ENCODE measurements at regions not wholly inside any gene's neighbourhood (a gene's known extent, or its start where the extent isn't known, plus 50 kb on each side); places are given as distances from the start of the nearest gene placed in this dataset.

GRCh38 chr3:168333410-168333935 lies 237.7 kb upstream of the GOLIM4 start:
- Histone ChIP-seq H3K4me2 (ENCODE audit: low read depth, low read length) (no peak overlapping the region), H3K4ac (ENCODE audit: low read depth, low read length) (0 out of 2 replicates have a peak overlapping the region, but pooled peaks have one; percentile 16), H4K5ac (ENCODE audit: low read depth, low read length) (no peak overlapping the region), H4K91ac (ENCODE audit: insufficient read depth, low read depth, low read length) (0 out of 2 replicates have a peak overlapping the region, but pooled peaks have one; percentile 23), H3K9me3 (ENCODE audit: control insufficient read depth, insufficient read depth, low read length) (no peaks in the 10 kb centered on the region), H3K9me1 (ENCODE audit: insufficient read depth, low read length) (0 out of 2 replicates have a peak, but pooled peaks cover 4% of the 10 kb centered on the region), H2BK120ac (ENCODE audit: low read depth, low read length) (0 out of 2 replicates have a peak overlapping the region, but pooled peaks have one; percentile 28), H2AK9ac (replicated peaks; ENCODE audit: low read depth, low read length, poor library complexity) (no peak overlapping the region), H3K4me1 (ENCODE audit: control insufficient read depth, insufficient read depth, low read length) (peaks cover 4% of the 10 kb centered on the region; the same call in 1 of the 2 replicates), H2BK15ac (ENCODE audit: low read depth, low read length) (no peak overlapping the region), H3K56ac (ENCODE audit: extremely low read depth, insufficient read depth, low read length) (peak overlapping the region; percentile 33; the same call in 1 of the 2 replicates), H3K23ac (ENCODE audit: low read depth, low read length) (no peak overlapping the region; the same call in 1 of the 2 replicates), H3K4me3 (ENCODE audit: insufficient read depth, low read depth, low read length) (no peak overlapping the region), H3K27ac (ENCODE audit: insufficient read depth, low read length) (no peak overlapping the region), H2AK5ac (ENCODE audit: low read depth, low read length) (no peak overlapping the region), H2AFZ (replicated peaks; ENCODE audit: low read length, poor library complexity) (no peak overlapping the region), H2BK5ac (ENCODE audit: low read depth, low read length, poor library complexity, severe bottlenecking) (no peak overlapping the region), H2BK20ac (ENCODE audit: low read depth, low read length) (no peak overlapping the region; the same call in 1 of the 2 replicates), H3K18ac (ENCODE audit: low read depth, low read length) (no peak overlapping the region), H3K36me3 (ENCODE audit: control insufficient read depth, insufficient read depth, low read length) (no peaks in the 10 kb centered on the region), H4K20me1 (ENCODE audit: insufficient read depth, low read length) (no peaks in the 10 kb centered on the region), H3K27me3 (ENCODE audit: control insufficient read depth, insufficient read depth, low read length) (no peaks in the 10 kb centered on the region), H3K9ac (ENCODE audit: low read depth, low read length) (no peak overlapping the region), H3K14ac (replicated peaks; ENCODE audit: low read depth, low read length) (no peak overlapping the region), H3K79me1 (ENCODE audit: low read depth in 1 of 2, low read length in 2 of 2) (no peaks in the 10 kb centered on the region), H4K8ac (ENCODE audit: low read depth in 2 of 2, low read length in 2 of 2) (no peak overlapping the region)
- dilution Hi-C loops (cut with HindIII; ENCODE audit: low sequenced_read_pairs, unreplicated experiment) (no loop called here), in situ Hi-C loops (cut with MboI; ENCODE audit: low sequenced_read_pairs) (no loop called here), intact Hi-C loops (cut with micrococcal nuclease) (no loop called here)
- CTCF ChIA-PET: no interaction called here
- POLR2A ChIA-PET (ENCODE audit: unreplicated experiment): no interaction called here
- DNase-seq: no peak
- BruUV-seq (replicated peaks): no TSS peak
- ATAC-seq (ENCODE audit: low read depth): peak; percentile 33
- no peak for TF ChIP-seq RCOR1 (IDR thresholded peaks at IDR 0.05; ENCODE audit: insufficient replicate concordance, low read length)
- TF ChIP-seq SMC3 (IDR thresholded peaks at IDR 0.05; ENCODE audit: low read depth, low read length): no peak
- no peak for TF ChIP-seq CTCF (conservative IDR thresholded peaks at IDR 0.05; ENCODE audit: low read depth, low read length)
- no peak for TF ChIP-seq CHD1 (IDR thresholded peaks at IDR 0.05; ENCODE audit: low read depth, low read length)
- no peak for TF ChIP-seq MXI1 (IDR thresholded peaks at IDR 0.05; ENCODE audit: borderline replicate concordance, low read depth, low read length)
